ENCODE measurements at regions not wholly inside any gene's neighbourhood (a gene's known extent, or its start where the extent isn't known, plus 50 kb on each side); places are given as distances from the start of the nearest gene placed in this dataset.

DNA sequence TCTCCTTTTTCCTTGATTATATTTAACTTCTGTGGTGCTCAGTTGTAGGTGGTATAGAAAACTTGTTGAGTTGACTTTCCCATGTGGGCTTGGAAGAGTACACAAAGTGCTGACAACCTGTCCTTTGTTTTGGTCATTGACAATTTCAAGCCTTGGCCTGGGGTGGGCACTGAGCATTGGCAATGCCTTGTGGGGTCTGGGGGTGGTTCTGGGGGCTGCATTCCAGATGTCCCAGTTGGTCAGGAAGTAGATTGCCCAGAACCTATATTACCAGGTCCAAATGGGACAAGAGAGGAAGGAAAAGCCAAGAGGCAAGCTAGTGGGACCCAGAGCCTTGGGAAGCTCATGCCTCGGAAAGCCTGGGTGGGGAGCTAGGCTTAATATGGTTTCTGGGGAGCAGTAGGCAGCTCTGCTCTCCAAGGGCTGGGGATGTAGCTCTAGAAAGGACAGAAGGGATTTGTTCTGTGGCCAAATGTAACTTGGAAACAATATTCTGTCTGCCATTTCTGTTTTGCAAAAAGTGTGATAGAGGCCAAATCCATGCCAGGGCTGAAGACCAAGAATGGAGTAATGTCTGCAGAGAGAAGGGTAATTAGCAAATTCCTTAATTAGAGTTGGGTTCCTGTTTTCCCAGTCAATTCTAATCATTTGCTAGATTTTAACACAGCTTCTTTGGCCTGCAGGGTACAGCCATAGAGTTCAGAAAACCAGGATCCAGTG, 87.4 kb downstream of the SLC4A3 start:
- TF ChIP-seq, protein P1, sequence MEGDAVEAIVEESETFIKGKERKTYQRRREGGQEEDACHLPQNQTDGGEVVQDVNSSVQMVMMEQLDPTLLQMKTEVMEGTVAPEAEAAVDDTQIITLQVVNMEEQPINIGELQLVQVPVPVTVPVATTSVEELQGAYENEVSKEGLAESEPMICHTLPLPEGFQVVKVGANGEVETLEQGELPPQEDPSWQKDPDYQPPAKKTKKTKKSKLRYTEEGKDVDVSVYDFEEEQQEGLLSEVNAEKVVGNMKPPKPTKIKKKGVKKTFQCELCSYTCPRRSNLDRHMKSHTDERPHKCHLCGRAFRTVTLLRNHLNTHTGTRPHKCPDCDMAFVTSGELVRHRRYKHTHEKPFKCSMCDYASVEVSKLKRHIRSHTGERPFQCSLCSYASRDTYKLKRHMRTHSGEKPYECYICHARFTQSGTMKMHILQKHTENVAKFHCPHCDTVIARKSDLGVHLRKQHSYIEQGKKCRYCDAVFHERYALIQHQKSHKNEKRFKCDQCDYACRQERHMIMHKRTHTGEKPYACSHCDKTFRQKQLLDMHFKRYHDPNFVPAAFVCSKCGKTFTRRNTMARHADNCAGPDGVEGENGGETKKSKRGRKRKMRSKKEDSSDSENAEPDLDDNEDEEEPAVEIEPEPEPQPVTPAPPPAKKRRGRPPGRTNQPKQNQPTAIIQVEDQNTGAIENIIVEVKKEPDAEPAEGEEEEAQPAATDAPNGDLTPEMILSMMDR (IDR thresholded peaks at IDR 0.05; ENCODE audit: low read depth, low read length, missing control alignments) = no peak
- DNase-seq (ENCODE audit: low read depth) = no peak
- no peak overlapping the region for H3K4me3 ChIP-seq (ENCODE audit: low read depth, low read length)
- in situ Hi-C loops (cut with HindIII; ENCODE audit: low sequenced_read_pairs) = no loop called here

DNA sequence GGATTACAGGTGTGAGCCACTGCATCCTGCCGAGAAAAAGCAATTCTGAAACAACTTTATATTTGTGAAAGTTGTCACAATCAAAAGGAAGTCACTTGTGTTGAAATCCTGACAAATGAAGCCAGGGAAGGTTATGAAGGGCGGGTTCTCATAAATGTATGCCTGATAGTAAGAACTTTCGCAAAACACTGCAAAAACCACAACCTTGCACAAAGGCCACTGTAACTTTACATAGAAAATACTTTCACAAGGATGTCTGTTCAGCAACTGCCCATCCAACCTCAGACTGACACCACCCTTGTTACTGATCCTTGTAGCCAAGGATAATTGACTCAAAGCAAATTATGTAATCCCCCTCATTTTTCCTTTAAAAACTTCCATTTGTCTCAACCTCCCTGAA, 90.6 kb downstream of the SLC4A3 start:
- TF ChIP-seq, protein P1 (IDR thresholded peaks at IDR 0.05; ENCODE audit: low read depth, low read length, missing control alignments) = no peak
- no peak overlapping the region for H3K4me3 ChIP-seq (ENCODE audit: low read depth, low read length)
- in situ Hi-C loops (cut with HindIII; ENCODE audit: low sequenced_read_pairs) = no loop called here

DNA sequence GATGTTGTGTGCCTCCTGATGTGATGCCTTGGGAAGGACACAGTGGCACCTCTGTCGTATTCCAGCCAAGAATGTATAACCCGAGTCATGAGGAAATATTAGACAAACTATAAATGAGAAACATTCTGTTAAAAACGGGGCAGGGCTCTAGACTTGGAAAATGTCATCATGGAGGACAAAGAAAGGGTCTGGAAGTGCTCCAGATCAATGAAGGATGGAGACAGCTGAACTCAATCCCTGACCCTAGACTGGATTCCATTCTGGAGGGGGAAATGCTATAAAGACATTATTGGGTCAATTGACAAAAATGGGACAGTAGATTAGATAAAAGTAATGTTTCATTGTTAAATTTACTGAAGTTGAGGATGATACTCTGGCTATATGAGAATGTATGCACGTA, 92.1 kb downstream of the SLC4A3 start:
- no peak overlapping the region for H3K4me3 ChIP-seq (ENCODE audit: low read depth, low read length)
- in situ Hi-C loops (cut with HindIII; ENCODE audit: low sequenced_read_pairs) = no loop called here
- no peak for DNase-seq (ENCODE audit: low read depth)
- TF ChIP-seq, protein P1 (IDR thresholded peaks at IDR 0.05; ENCODE audit: low read depth, low read length, missing control alignments) = no peak

More for the DNA sequence above, 90.6 kb downstream of the SLC4A3 start:
- no peak for DNase-seq (ENCODE audit: low read depth)

DNA sequence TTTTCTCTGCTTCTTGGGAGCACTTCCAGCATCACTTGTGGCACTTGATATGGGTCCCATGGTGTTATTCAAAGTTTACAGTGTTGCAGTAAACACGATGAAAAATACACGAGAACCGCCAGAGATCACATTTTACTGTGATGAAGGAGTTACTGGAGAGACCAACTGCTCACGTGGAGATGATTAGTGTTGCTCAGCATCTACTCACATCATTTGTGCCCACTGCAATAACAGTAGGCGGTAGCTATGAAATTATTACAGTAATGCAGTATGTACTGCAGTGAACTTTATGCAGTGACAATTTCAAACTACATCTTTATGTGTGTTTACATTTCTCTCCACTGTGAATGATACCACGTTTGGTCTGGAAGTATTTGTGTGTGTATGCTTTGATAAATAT, 93.5 kb downstream of the SLC4A3 start:
- no peak overlapping the region for H3K4me3 ChIP-seq (ENCODE audit: low read depth, low read length)
- no peak for DNase-seq (ENCODE audit: low read depth)
- in situ Hi-C loops (cut with HindIII; ENCODE audit: low sequenced_read_pairs) = no loop called here
- TF ChIP-seq, protein P1 (IDR thresholded peaks at IDR 0.05; ENCODE audit: low read depth, low read length, missing control alignments) = no peak

DNA sequence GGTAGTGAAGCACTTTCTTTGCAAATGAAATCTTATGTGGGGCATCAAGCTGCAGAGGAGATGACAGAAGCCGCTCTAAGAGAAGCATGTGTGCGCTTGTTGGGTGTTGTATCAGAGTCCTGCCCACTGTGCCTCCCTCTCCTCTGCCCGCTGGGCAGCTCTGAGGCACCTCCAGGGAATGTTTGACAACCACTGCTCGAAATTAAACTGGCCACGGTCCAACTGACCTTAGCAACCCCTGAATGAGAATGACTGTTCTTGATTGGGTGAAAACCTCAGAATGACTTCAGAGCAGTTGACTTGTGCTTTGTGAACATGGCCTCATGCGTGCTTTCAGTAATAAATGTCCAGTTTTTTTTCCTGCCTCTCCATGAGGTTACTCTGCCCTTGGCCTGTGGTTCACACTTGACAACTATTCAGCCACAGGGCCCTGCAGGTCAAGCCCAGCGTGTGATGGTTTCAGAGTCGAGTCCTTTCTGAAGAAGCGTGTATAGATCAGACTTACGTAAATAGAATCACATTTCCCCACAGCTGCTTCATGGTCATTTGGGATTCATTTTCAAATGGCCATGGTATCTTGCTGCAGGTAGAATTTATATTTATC, 94.9 kb downstream of the SLC4A3 start:
- DNase-seq (ENCODE audit: low read depth) = no peak
- in situ Hi-C loops (cut with HindIII; ENCODE audit: low sequenced_read_pairs) = no loop called here
- H3K4me3 ChIP-seq (ENCODE audit: low read depth, low read length) = no peak overlapping the region
- TF ChIP-seq, protein P1 (IDR thresholded peaks at IDR 0.05; ENCODE audit: low read depth, low read length, missing control alignments) = no peak

DNA sequence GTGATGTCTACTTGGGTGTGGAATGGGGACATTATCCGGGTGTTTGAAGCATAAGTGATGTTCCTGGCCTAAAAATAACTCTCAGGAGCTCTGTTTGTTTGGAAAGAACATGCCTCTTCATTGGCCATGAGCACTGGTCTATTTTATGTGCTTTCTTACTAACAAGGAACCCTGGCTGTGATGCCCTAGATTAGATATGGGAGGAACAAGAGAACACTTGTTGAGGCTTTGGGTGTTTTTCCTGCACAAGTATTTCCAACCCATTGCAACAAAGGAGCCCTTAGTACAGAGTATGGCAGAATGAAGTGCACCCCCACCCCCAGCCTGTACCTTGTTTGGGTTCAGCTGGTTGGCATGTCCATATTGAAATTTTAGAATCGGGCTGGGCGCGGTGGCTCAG, 95.9 kb downstream of the SLC4A3 start:
- no peak for DNase-seq (ENCODE audit: low read depth)
- TF ChIP-seq, protein P1 (IDR thresholded peaks at IDR 0.05; ENCODE audit: low read depth, low read length, missing control alignments) = no peak
- in situ Hi-C loops (cut with HindIII; ENCODE audit: low sequenced_read_pairs) = no loop called here
- no peak overlapping the region for H3K4me3 ChIP-seq (ENCODE audit: low read depth, low read length)

All from astrocyte of the cerebellum (primary cell).